ENCODE measurements at regions not wholly inside any gene's neighbourhood (a gene's known extent, or its start where the extent isn't known, plus 50 kb on each side); places are given as distances from the start of the nearest gene placed in this dataset.
A peak's percentile ranks its signal among the peaks of the same experiment; 100 is the strongest.

DNA sequence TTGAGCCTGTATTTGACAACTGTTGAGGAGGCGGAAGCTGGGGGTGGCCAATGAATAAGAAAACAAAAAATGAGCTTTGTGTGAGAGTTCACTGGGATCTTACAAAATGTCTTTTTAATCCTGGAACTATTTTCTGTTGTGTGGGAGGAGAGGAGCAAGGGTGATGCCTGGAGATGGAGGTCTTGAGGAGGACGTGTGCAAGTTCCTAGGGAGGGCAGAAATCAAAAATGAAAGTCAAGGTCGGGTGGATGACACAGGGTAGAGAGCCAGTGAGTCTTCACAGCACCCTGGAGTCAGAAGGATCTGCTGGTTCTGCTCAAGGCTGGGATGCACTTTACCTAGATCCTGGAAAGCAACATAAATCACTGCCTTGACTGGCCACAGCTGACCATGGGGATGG lies 180.3 kb upstream of the PKDCC start:
- DNase-seq (ENCODE audit: low read depth) = no peak
- TF ChIP-seq, protein P1, sequence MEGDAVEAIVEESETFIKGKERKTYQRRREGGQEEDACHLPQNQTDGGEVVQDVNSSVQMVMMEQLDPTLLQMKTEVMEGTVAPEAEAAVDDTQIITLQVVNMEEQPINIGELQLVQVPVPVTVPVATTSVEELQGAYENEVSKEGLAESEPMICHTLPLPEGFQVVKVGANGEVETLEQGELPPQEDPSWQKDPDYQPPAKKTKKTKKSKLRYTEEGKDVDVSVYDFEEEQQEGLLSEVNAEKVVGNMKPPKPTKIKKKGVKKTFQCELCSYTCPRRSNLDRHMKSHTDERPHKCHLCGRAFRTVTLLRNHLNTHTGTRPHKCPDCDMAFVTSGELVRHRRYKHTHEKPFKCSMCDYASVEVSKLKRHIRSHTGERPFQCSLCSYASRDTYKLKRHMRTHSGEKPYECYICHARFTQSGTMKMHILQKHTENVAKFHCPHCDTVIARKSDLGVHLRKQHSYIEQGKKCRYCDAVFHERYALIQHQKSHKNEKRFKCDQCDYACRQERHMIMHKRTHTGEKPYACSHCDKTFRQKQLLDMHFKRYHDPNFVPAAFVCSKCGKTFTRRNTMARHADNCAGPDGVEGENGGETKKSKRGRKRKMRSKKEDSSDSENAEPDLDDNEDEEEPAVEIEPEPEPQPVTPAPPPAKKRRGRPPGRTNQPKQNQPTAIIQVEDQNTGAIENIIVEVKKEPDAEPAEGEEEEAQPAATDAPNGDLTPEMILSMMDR (IDR thresholded peaks at IDR 0.05; ENCODE audit: control insufficient read depth, insufficient read depth, low read depth, low read length, missing control alignments) = no peak

DNA sequence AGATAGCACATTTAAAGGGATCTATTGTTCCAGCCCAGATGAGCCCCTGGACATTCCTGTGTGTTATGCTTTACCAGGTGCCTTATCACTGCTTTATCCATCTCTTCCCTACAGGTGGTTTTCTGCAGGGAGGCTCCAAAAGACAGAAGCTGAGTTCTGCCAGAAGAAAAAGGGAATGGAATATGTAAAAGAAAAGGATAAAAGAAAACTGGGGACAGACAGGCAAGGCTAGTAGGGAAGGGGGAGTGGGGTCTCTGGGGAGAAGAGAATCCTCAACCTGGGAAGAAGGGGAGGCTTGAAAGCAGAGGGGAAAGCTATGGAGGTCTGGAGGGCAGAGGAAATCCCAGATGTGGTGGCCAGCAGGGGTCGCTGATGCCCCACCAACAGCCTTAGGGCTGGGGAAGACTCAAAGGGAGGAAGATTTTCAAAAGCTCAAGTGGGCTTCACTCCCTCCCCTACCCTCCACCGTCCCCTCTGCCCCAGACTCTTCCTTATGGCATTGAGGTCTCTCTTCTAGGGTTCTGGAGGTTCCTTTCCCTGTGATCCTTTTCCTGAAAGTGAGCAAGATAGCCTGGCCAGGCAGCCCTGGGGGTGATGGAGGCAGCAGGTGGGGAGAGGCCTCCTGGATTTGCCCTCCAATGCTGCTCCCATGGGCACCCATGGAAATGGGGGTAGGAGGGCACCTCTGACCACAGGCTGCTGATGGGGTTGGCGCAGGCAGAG lies 178.1 kb upstream of the PKDCC start:
- no peak for DNase-seq (ENCODE audit: low read depth)
- no peak overlapping the region for H3K4me3 ChIP-seq (ENCODE audit: control insufficient read depth, low read depth, low read length)
- TF ChIP-seq, protein P1 (IDR thresholded peaks at IDR 0.05; ENCODE audit: control insufficient read depth, insufficient read depth, low read depth, low read length, missing control alignments) = peak; percentile 94

More for the DNA sequence above, 180.3 kb upstream of the PKDCC start:
- H3K4me3 ChIP-seq (ENCODE audit: control insufficient read depth, low read depth, low read length) = no peak overlapping the region

DNA sequence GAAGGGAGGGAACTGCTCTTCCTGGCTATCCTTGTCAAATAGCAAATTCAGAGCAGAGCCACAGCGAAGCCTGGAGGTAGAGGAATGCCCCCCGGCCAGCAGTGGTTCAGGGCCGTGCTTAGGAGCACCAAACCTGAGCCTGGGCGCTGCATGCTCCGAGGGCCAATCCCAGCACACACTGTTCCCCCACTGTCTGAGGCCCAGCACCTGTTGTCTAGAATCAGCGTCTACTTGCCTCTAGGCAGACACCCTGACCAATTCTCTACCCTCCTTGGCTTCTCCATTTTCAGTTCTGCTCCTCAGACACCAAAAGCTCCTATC lies 177.6 kb upstream of the PKDCC start:
- no peak overlapping the region for H3K4me3 ChIP-seq (ENCODE audit: control insufficient read depth, low read depth, low read length)
- TF ChIP-seq, protein P1 (IDR thresholded peaks at IDR 0.05; ENCODE audit: control insufficient read depth, insufficient read depth, low read depth, low read length, missing control alignments) = no peak
- no peak for DNase-seq (ENCODE audit: low read depth)

DNA sequence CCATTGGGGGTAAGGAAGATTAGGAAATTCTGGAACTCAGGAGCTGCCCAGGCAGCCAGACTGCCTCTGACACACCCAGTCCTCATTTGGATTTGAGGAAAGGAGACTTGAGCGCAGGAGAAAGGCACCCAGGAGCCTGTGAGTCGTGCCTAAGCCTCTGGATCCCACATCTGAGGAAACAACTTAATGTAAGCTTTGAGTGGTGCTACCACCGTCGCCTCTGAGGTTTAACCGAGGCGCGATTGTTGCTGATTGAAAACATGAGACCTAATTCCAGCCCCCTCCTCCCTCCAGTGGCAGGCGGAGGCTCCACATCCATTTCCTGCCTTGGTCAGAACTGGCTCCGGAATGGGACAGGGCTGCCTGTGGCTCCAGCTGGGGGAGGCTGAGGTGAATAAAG lies 176.7 kb upstream of the PKDCC start:
- H3K4me3 ChIP-seq (ENCODE audit: control insufficient read depth, low read depth, low read length) = no peak overlapping the region
- DNase-seq (ENCODE audit: low read depth) = no peak
- TF ChIP-seq, protein P1 (IDR thresholded peaks at IDR 0.05; ENCODE audit: control insufficient read depth, insufficient read depth, low read depth, low read length, missing control alignments) = peak; percentile 39

DNA sequence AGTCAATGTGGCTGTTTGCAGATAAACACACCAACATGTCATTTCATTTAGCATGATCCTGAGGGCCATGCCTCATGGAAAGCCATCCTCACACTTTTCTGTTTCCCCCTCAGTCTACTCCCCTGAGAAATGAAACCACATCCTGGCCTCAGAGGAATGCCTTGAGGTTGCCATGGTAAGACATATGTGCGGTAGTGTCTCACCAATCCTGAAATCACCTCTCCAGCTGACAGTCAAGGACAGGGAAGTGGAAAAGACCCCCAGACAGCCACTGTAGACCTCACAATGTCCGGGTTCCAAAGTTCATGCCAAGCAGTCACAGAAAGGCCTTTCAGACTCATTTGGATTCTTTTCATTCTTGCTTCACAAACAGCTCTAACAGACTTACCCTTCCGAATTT lies 175.2 kb upstream of the PKDCC start:
- H3K4me3 ChIP-seq (ENCODE audit: control insufficient read depth, low read depth, low read length) = no peak overlapping the region
- DNase-seq (ENCODE audit: low read depth) = no peak
- TF ChIP-seq, protein P1 (IDR thresholded peaks at IDR 0.05; ENCODE audit: control insufficient read depth, insufficient read depth, low read depth, low read length, missing control alignments) = no peak

DNA sequence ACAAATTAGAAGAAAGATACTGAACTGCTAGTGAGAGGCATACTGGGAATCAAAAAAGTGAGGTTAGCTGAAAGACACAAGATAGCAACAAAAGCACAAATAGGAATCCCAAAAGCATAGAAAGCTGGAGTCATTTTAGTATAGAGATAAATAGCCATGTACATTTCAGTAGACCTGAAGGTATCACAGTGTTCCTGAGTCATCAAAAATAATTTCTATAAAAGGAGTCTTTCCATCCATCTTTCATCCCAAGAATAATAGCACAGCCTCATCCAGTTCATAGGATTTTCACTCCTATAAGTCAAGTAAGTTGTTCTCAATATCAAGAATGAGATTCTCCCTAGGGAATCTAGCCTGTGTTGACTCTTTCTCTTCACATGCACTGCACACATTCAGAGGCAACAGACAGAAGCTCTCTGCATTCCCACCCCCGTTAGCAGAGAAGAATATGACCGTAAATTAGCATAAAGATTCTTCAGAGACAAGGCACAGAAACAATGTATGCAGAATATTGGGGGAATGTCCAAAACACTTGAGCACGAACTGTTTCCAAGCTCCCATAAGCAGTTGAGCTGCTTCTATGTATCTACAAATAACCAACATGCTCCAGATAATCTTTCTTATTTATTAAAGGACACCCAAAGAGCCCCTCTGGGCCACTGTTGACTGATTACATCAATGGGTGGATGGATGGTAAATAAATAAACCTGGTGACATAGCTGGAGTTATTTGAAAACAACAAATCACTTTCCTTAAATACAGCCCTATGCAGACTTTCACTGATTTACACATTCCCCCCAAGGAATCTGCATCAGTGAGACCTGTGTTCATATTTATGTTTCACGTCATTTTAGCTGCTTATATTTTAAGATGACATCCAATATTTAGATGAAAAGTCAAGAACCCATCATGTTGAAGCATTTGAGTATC lies 174.5 kb upstream of the PKDCC start:
- TF ChIP-seq, protein P1 (IDR thresholded peaks at IDR 0.05; ENCODE audit: control insufficient read depth, insufficient read depth, low read depth, low read length, missing control alignments) = no peak
- no peak overlapping the region for H3K4me3 ChIP-seq (ENCODE audit: control insufficient read depth, low read depth, low read length)
- DNase-seq (ENCODE audit: low read depth) = no peak
